ENCODE measurements at regions not wholly inside any gene's neighbourhood (a gene's known extent, or its start where the extent isn't known, plus 50 kb on each side); places are given as distances from the start of the nearest gene placed in this dataset.

DNA sequence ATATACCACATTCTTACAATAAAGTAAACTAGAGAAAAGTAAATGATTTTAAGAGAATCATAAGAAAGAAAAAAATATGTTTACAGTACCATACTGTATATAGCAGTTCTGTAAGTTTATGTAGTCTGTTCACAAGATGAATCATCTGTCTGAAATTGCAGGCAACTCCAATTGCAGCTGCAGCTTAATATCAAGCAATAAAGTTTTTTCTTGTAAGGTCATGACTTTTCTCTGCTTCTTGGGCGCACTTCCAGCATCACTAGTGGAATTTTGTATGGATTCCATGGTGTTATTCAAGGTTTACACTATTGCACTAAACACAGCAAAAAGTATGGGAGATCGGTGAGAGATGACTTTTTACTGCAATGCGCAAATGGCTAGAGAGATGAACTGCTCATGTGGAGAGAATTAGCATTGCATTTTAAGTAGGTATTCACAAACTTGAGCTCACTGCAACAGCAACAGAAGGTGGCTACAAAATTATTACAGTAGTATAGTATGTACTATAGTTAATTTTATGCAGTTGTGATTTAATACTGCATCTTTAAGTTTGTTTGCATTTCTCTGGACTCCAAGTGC lies 445.4 kb upstream of the OR4E1 start:
- no peak for ATAC-seq
- TF ChIP-seq ZFP30 (CRISPR knock-in tag; IDR thresholded peaks at IDR 0.05) (no peak), ZC3H10 (CRISPR knock-in tag; IDR thresholded peaks at IDR 0.05) (no peak), ARNTL (CRISPR knock-in tag; IDR thresholded peaks at IDR 0.05; ENCODE audit: borderline replicate concordance, low read depth) (no peak), ISL1 (CRISPR knock-in tag; IDR thresholded peaks at IDR 0.05) (no peak), SNAI2 (CRISPR knock-in tag; IDR thresholded peaks at IDR 0.05) (no peak), TOX (CRISPR knock-in tag; IDR thresholded peaks at IDR 0.05; ENCODE audit: borderline replicate concordance) (no peak), ZNF8 (CRISPR knock-in tag; IDR thresholded peaks at IDR 0.05) (no peak), POU6F1 (CRISPR knock-in tag; IDR thresholded peaks at IDR 0.05; ENCODE audit: borderline replicate concordance, low read depth) (no peak), ZFP3 (CRISPR knock-in tag; IDR thresholded peaks at IDR 0.05) (no peak), CSRNP3 (CRISPR knock-in tag; IDR thresholded peaks at IDR 0.05) (no peak)

GRCh38 chr14:22113401-22113800 lies 439.8 kb upstream of the OR4E1 start:
- no peak for ATAC-seq
- TF ChIP-seq CSDC2 (CRISPR knock-in tag; IDR thresholded peaks at IDR 0.05) (no peak), BACH2 (CRISPR knock-in tag; IDR thresholded peaks at IDR 0.05; ENCODE audit: borderline replicate concordance) (no peak)

- TF ChIP-seq ISL1 (CRISPR knock-in tag; IDR thresholded peaks at IDR 0.05) (no peak), GLIS3 (CRISPR knock-in tag; IDR thresholded peaks at IDR 0.05) (no peak), BACH2 (CRISPR knock-in tag; IDR thresholded peaks at IDR 0.05; ENCODE audit: borderline replicate concordance) (no peak), ZC3H10 (CRISPR knock-in tag; IDR thresholded peaks at IDR 0.05) (no peak), ESRRG (CRISPR knock-in tag; IDR thresholded peaks at IDR 0.05) (no peak), ZNF70 (CRISPR knock-in tag; IDR thresholded peaks at IDR 0.05) (no peak), ZFP30 (CRISPR knock-in tag; IDR thresholded peaks at IDR 0.05) (no peak), CSRNP3 (CRISPR knock-in tag; IDR thresholded peaks at IDR 0.05) (no peak), POU6F1 (CRISPR knock-in tag; IDR thresholded peaks at IDR 0.05; ENCODE audit: borderline replicate concordance, low read depth) (no peak), ZNF565 (CRISPR knock-in tag; conservative IDR thresholded peaks at IDR 0.05; ENCODE audit: low read depth) (no peak), OSR1 (CRISPR knock-in tag; IDR thresholded peaks at IDR 0.05) (no peak), ZNF8 (CRISPR knock-in tag; IDR thresholded peaks at IDR 0.05) (no peak), TSHZ2 (CRISPR knock-in tag; IDR thresholded peaks at IDR 0.05) (no peak)
- TF ChIP-seq, protein P1, sequence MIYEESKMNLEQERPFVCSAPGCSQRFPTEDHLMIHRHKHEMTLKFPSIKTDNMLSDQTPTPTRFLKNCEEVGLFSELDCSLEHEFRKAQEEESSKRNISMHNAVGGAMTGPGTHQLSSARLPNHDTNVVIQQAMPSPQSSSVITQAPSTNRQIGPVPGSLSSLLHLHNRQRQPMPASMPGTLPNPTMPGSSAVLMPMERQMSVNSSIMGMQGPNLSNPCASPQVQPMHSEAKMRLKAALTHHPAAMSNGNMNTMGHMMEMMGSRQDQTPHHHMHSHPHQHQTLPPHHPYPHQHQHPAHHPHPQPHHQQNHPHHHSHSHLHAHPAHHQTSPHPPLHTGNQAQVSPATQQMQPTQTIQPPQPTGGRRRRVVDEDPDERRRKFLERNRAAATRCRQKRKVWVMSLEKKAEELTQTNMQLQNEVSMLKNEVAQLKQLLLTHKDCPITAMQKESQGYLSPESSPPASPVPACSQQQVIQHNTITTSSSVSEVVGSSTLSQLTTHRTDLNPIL (CRISPR knock-in tag; IDR thresholded peaks at IDR 0.05; ENCODE audit: low read depth): no peak
- no peak for ATAC-seq
Observed at GRCh38 chr14:22112004-22112403, 438.4 kb upstream of the OR4E1 start.
